Neural cell (in vitro differentiated cells): ENCODE measurements at regions not wholly inside any gene's neighbourhood (a gene's known extent, or its start where the extent isn't known, plus 50 kb on each side); places are given as distances from the start of the nearest gene placed in this dataset.

Experiments
- H2AFZ ChIP-seq: fragments of 200-600, 300-800 bp; sonication (generic), shearing (Covaris generic); 2 replicates; pipeline ENCODE4 v1.6.0; 2014; ENCODE audit warnings: low read depth, mild to moderate bottlenecking, antibody characterized with exemption, low read length, moderate library complexity
- H3F3A ChIP-seq: fragments of 200-600 bp; shearing (Covaris generic); 2 replicates; pipeline ENCODE4 v1.6.1; 2016; ENCODE audit warnings: mild to moderate bottlenecking, moderate library complexity, mixed read lengths, antibody characterized with exemption, low read length; ENCODE audit not compliant: insufficient read depth, poor library complexity, severe bottlenecking
- H3K27ac ChIP-seq: fragments of 200-600, 300-800 bp; sonication (generic), shearing (Covaris generic); 2 replicates; pipeline ENCODE4 v1.5.1; 2014; ENCODE audit warnings: mild to moderate bottlenecking, low read length, moderate library complexity
- H3K27me3 ChIP-seq: fragments of 300-800, 200-600 bp; sonication (generic), shearing (Covaris generic); 2 replicates; pipeline ENCODE4 v1.6.0; 2014; ENCODE audit warnings: mild to moderate bottlenecking, low read depth, low read length, moderate library complexity; ENCODE audit not compliant: insufficient read depth
- H3K36me3 ChIP-seq: fragments of 300-800, 200-600 bp; sonication (generic), shearing (Covaris generic); 2 replicates; pipeline ENCODE4 v1.5.1; 2014; ENCODE audit warnings: mild to moderate bottlenecking, antibody characterized with exemption, low read length, moderate library complexity; ENCODE audit not compliant: insufficient read depth
- H3K4me2 ChIP-seq: fragments of 300-800, 200-600 bp; sonication (generic), shearing (Covaris generic); 2 replicates; pipeline ENCODE4 v1.6.0; 2014; ENCODE audit warnings: mild to moderate bottlenecking, low read length
- H3K4me3 ChIP-seq: fragments of 300-800, 200-600 bp; sonication (generic), shearing (Covaris generic); 2 replicates; pipeline ENCODE4 v1.5.1; 2014; ENCODE audit warnings: mild to moderate bottlenecking, low read length, moderate library complexity
- H3K79me2 ChIP-seq: fragments of 200-600 bp; shearing (Covaris generic); replicated peaks from 2 replicates; pipeline ENCODE4 v1.6.0; 2014; ENCODE audit warnings: mild to moderate bottlenecking, low read length, moderate library complexity; ENCODE audit not compliant: insufficient read depth
- H3K9ac ChIP-seq: fragments of 300-800, 200-600 bp; sonication (generic), shearing (Covaris generic); 2 replicates; pipeline ENCODE4 v1.6.1; 2016; ENCODE audit warnings: mild to moderate bottlenecking, low read length, mixed read lengths
- H3K9me2 ChIP-seq: fragments of 200-600 bp; shearing (Covaris generic); 2 replicates; pipeline ENCODE4 v1.6.1; 2016; ENCODE audit warnings: mild to moderate bottlenecking, low read length, mixed read lengths; ENCODE audit not compliant: insufficient read depth
- H3K9me3 ChIP-seq: fragments of 200-600, 300-800 bp; sonication (generic), shearing (Covaris generic); 2 replicates; pipeline ENCODE4 v1.6.1; 2016; ENCODE audit warnings: mild to moderate bottlenecking, mixed run types, low read length, moderate library complexity, mixed read lengths
- H4K20me1 ChIP-seq: fragments of 200-600 bp; shearing (Covaris generic); 2 replicates; pipeline ENCODE4 v1.6.1; 2016; ENCODE audit warnings: mild to moderate bottlenecking, mixed run types; ENCODE audit not compliant: insufficient read depth
- CTCF ChIP-seq: fragments of 450-650 bp; IDR thresholded peaks from 2 replicates; pipeline ENCODE4 v1.5.1; 2014; ENCODE audit warnings: antibody characterized with exemption, mild to moderate bottlenecking, moderate library complexity; ENCODE audit not compliant: poor library complexity, severe bottlenecking
- EP300 ChIP-seq: fragments of 450-650 bp; conservative IDR thresholded peaks from 2 replicates; pipeline ENCODE4 v1.6.1; 2014; ENCODE audit warnings: antibody characterized with exemption, mild to moderate bottlenecking, moderate library complexity; ENCODE audit not compliant: poor library complexity, severe bottlenecking
- EZH2 ChIP-seq: fragments of 200-600, 300-800 bp; shearing (Covaris generic), sonication (generic); IDR thresholded peaks from 2 replicates; pipeline ENCODE4 v1.6.1; 2014; ENCODE audit warnings: antibody characterized with exemption, low read length, borderline replicate concordance, mild to moderate bottlenecking; ENCODE audit not compliant: insufficient read depth, poor library complexity, severe bottlenecking
- MXI1 ChIP-seq: fragments of 450-650 bp; conservative IDR thresholded peaks from 2 replicates; pipeline ENCODE4 v1.6.1; 2014; ENCODE audit warnings: antibody characterized with exemption, mild to moderate bottlenecking; ENCODE audit not compliant: poor library complexity, severe bottlenecking
- POLR2AphosphoS5 ChIP-seq: IDR thresholded peaks from 2 replicates; pipeline ENCODE4 v1.6.1; 2012
- RAD21 ChIP-seq: fragments of 450-650 bp; conservative IDR thresholded peaks from 2 replicates; pipeline ENCODE4 v1.6.1; 2014; ENCODE audit warnings: antibody characterized with exemption, mild to moderate bottlenecking, moderate library complexity
- REST ChIP-seq: IDR thresholded peaks from 2 replicates; pipeline ENCODE4 v1.6.1; 2012; ENCODE audit warnings: borderline replicate concordance
- SMC3 ChIP-seq: fragments of 450-650 bp; conservative IDR thresholded peaks from 2 replicates; pipeline ENCODE4 v1.6.1; 2014; ENCODE audit warnings: antibody characterized with exemption, mild to moderate bottlenecking, moderate library complexity; ENCODE audit not compliant: poor library complexity
- TAF1 ChIP-seq: IDR thresholded peaks from 2 replicates; pipeline ENCODE4 v1.6.1; 2012; ENCODE audit warnings: low read depth

GRCh38 chr2:81412681-81413080 is 1108.1 kb upstream of the LRRTM1 start:
- no peak overlapping the region for H3K27ac ChIP-seq
- H3K4me3 ChIP-seq = no peak overlapping the region
- H3K9me3 ChIP-seq = no peaks in the 10 kb centered on the region
- TF ChIP-seq POLR2AphosphoS5 (no peak), CTCF (no peak), EP300 (no peak), RAD21 (no peak), TAF1 (no peak), EZH2 (no peak), REST (no peak), MXI1 (no peak), SMC3 (no peak)
- no peaks in the 10 kb centered on the region for H3K79me2 ChIP-seq
- H3K9ac ChIP-seq = no peak overlapping the region
- no peak overlapping the region for H3K4me2 ChIP-seq
- H3K36me3 ChIP-seq = no peaks in the 10 kb centered on the region
- no peaks in the 10 kb centered on the region for H3F3A ChIP-seq
- H3K9me2 ChIP-seq = no peaks in the 10 kb centered on the region
- H3K27me3 ChIP-seq = no peaks in the 10 kb centered on the region
- H4K20me1 ChIP-seq = no peaks in the 10 kb centered on the region
- no peak overlapping the region for H2AFZ ChIP-seq

- TF ChIP-seq REST (no peak), CTCF (no peak), MXI1 (no peak), EZH2 (no peak), RAD21 (no peak), SMC3 (no peak), TAF1 (no peak), POLR2AphosphoS5 (no peak), EP300 (no peak)
- no peaks in the 10 kb centered on the region for H3K36me3 ChIP-seq
- no peaks in the 10 kb centered on the region for H3K27me3 ChIP-seq
- no peak overlapping the region for H3K4me3 ChIP-seq
- no peaks in the 10 kb centered on the region for H3K9me2 ChIP-seq
- H3K27ac ChIP-seq = no peak overlapping the region
- no peak overlapping the region for H3K9ac ChIP-seq
- H4K20me1 ChIP-seq = no peaks in the 10 kb centered on the region
- no peaks in the 10 kb centered on the region for H3K9me3 ChIP-seq
- H3F3A ChIP-seq = no peaks in the 10 kb centered on the region
- H3K4me2 ChIP-seq = no peak overlapping the region
- no peak overlapping the region for H2AFZ ChIP-seq
- H3K79me2 ChIP-seq = no peaks in the 10 kb centered on the region
These were observed 1099.0 kb upstream of the LRRTM1 start for GRCh38 chr2:81403508-81403907.
